PC-9 (cell line): ENCODE measurements at regions not wholly inside any gene's neighbourhood (a gene's known extent, or its start where the extent isn't known, plus 50 kb on each side); places are given as distances from the start of the nearest gene placed in this dataset.

Source experiments
- EZH2 ChIP-seq: fragments of 200-600 bp; sonication (generic); IDR thresholded peaks from 2 replicates; pipeline ENCODE4 v1.8.0; 2017; ENCODE audit warnings: antibody characterized with exemption, low read depth
- TF ChIP-seq, protein P1 (sequence below): fragments of 200-600 bp; sonication (generic); conservative IDR thresholded peaks from 2 replicates; pipeline ENCODE4 v1.6.1; 2017; ENCODE audit warnings: mixed run types, antibody characterized with exemption, mild to moderate bottlenecking, moderate library complexity

DNA sequence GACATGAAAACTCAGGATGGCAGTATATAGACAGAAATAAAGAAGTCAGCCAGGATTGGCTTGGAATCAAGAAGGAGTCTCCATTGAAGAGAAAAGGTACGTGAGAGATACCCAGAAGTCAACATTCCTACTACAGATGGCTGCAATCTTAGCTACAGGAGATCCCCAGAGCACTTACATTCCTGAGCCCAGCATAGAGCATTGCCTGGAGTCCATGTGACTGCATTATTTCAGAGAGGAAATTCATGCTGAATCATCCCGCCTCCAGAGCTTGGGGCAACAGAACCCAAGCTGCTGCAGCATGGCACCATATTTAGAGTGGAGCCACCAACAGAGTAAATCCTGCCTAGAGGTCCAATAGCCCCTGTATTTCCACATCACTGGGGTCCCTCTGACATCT, 125.0 kb upstream of the GRIK2 start:
- TF ChIP-seq EZH2 = no peak
- TF ChIP-seq, protein P1, sequence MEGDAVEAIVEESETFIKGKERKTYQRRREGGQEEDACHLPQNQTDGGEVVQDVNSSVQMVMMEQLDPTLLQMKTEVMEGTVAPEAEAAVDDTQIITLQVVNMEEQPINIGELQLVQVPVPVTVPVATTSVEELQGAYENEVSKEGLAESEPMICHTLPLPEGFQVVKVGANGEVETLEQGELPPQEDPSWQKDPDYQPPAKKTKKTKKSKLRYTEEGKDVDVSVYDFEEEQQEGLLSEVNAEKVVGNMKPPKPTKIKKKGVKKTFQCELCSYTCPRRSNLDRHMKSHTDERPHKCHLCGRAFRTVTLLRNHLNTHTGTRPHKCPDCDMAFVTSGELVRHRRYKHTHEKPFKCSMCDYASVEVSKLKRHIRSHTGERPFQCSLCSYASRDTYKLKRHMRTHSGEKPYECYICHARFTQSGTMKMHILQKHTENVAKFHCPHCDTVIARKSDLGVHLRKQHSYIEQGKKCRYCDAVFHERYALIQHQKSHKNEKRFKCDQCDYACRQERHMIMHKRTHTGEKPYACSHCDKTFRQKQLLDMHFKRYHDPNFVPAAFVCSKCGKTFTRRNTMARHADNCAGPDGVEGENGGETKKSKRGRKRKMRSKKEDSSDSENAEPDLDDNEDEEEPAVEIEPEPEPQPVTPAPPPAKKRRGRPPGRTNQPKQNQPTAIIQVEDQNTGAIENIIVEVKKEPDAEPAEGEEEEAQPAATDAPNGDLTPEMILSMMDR = no peak
